Suprapubic skin (tissue), 3 donors: ENCODE measurements at regions not wholly inside any gene's neighbourhood (a gene's known extent, or its start where the extent isn't known, plus 50 kb on each side); places are given as distances from the start of the nearest gene placed in this dataset.

Experiments
- EP300 ChIP-seq: sonication (generic); formaldehyde crosslinking; IDR thresholded peaks from one replicate; pipeline ENCODE4 v1.6.1; 2017; ENCODE audit warnings: antibody characterized with exemption
- POLR2A ChIP-seq, 2 donors: fragments of 450-650 bp; IDR thresholded peaks; one replicate each; pipeline ENCODE4 v1.6.1; 2017; ENCODE audit warnings: antibody characterized with exemption in 2 of 2, mild to moderate bottlenecking in 2 of 2, moderate library complexity in 2 of 2
- TF ChIP-seq, protein P1 (sequence below), 2 donors: fragments of 200-600 bp in 1 of 2; fragments of 450-650 bp in 1 of 2; sonication (generic) in 1 of 2; IDR thresholded peaks; one replicate each; pipeline ENCODE4 v1.5.1; 2016 to 2019; ENCODE audit warnings: antibody characterized with exemption in 2 of 2, mild to moderate bottlenecking in 1 of 2, moderate library complexity in 1 of 2

DNA sequence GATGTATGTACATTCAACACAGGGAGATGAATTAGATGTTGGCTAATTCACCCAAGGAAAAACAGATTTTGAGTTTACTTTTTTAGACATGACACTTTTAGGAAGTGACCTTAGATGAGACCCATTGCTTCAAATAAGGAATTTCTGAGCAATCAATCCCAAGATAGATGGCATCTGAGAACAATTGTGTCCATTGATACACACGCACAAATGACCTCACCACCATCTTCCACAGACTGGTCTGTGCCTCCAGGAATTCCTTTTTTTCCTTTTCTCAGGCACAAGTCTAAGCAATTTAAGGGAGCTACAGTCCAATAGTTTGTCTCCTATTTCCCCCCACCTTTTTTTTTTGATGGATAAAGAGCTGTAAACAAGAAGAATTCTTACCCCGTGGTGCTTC lies 265.3 kb downstream of the TBL1XR1 start:
- TF ChIP-seq EP300 (no peak), POLR2A (IDR thresholded peaks at IDR 0.05) (no peak)
- TF ChIP-seq, protein P1, sequence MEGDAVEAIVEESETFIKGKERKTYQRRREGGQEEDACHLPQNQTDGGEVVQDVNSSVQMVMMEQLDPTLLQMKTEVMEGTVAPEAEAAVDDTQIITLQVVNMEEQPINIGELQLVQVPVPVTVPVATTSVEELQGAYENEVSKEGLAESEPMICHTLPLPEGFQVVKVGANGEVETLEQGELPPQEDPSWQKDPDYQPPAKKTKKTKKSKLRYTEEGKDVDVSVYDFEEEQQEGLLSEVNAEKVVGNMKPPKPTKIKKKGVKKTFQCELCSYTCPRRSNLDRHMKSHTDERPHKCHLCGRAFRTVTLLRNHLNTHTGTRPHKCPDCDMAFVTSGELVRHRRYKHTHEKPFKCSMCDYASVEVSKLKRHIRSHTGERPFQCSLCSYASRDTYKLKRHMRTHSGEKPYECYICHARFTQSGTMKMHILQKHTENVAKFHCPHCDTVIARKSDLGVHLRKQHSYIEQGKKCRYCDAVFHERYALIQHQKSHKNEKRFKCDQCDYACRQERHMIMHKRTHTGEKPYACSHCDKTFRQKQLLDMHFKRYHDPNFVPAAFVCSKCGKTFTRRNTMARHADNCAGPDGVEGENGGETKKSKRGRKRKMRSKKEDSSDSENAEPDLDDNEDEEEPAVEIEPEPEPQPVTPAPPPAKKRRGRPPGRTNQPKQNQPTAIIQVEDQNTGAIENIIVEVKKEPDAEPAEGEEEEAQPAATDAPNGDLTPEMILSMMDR (IDR thresholded peaks at IDR 0.05), result no peak
